ENCODE measurements at regions not wholly inside any gene's neighbourhood (a gene's known extent, or its start where the extent isn't known, plus 50 kb on each side); places are given as distances from the start of the nearest gene placed in this dataset.

DNA sequence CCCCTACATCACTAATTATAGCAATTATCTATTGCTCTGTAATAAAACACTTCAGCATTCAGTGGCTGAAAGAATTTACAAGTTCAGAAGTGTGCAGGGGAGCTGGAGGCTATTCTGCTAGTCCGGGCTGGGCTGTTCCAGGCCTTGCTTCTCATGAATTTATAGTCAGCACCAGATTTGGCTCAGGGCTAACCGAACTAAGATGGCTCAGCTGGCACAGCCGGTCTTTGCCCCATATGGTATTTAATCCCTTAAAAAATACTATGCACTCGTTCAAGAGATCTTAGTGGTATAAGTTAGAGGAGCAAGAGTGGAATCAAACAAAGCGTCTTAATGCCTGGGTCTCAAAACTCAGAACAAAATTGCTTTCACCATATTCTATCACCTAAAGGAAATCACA, 932.9 kb downstream of the XPNPEP1 start:
- H2AFZ ChIP-seq (ENCODE audit: low read length): no peak overlapping the region
- H3K4me2 ChIP-seq (ENCODE audit: low read length): no peak overlapping the region
- H3K4me3 ChIP-seq (ENCODE audit: low read depth, low read length, poor library complexity, severe bottlenecking): no peak overlapping the region
- H3K4me1 ChIP-seq (ENCODE audit: insufficient read depth, low read length, severe bottlenecking): no peaks in the 10 kb centered on the region
- no peaks in the 10 kb centered on the region for H3K36me3 ChIP-seq (ENCODE audit: insufficient read depth, low read length)
- TF ChIP-seq, protein P1, sequence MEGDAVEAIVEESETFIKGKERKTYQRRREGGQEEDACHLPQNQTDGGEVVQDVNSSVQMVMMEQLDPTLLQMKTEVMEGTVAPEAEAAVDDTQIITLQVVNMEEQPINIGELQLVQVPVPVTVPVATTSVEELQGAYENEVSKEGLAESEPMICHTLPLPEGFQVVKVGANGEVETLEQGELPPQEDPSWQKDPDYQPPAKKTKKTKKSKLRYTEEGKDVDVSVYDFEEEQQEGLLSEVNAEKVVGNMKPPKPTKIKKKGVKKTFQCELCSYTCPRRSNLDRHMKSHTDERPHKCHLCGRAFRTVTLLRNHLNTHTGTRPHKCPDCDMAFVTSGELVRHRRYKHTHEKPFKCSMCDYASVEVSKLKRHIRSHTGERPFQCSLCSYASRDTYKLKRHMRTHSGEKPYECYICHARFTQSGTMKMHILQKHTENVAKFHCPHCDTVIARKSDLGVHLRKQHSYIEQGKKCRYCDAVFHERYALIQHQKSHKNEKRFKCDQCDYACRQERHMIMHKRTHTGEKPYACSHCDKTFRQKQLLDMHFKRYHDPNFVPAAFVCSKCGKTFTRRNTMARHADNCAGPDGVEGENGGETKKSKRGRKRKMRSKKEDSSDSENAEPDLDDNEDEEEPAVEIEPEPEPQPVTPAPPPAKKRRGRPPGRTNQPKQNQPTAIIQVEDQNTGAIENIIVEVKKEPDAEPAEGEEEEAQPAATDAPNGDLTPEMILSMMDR (IDR thresholded peaks at IDR 0.05; ENCODE audit: low read length): no peak
- TF ChIP-seq EZH2 (IDR thresholded peaks at IDR 0.05; ENCODE audit: borderline replicate concordance, low read length): no peak
- no peaks in the 10 kb centered on the region for H3K9me3 ChIP-seq (ENCODE audit: low read length)
- no peaks in the 10 kb centered on the region for H3K79me2 ChIP-seq (ENCODE audit: insufficient read depth, low read length)
- no peaks in the 10 kb centered on the region for H3K9me2 ChIP-seq (ENCODE audit: low read depth, low read length)
- no peaks in the 10 kb centered on the region for H3K27me3 ChIP-seq (ENCODE audit: insufficient read depth, low read length)
- no peak overlapping the region for H3K27ac ChIP-seq (ENCODE audit: low read depth, low read length, poor library complexity, severe bottlenecking)
- no peaks in the 10 kb centered on the region for H4K20me1 ChIP-seq (ENCODE audit: insufficient read depth, low read length)
- no peaks in the 10 kb centered on the region for H3F3A ChIP-seq (ENCODE audit: insufficient read depth, low read length)
- H3K9ac ChIP-seq (ENCODE audit: low read length): no peak overlapping the region

DNA sequence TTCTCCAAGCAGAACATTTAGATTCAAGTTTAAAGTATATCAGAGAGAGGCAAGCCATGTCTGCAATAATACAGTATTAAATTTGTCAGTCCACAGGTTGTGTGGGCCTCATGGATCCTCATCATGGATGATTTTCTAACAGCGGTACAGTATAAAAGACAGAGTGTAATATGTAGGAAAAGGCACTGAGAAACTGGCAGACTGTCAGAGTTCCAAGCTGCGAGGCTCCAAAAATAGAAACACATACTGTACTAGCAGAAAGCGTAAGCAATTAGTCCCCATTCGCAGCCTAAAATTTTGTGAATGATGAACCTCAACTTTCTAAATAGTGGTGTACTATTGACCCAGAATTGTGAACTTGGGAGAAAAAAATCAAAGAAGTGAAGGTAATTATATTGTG, 933.3 kb downstream of the XPNPEP1 start:
- Histone ChIP-seq H3K4me2 (ENCODE audit: low read length) (no peak overlapping the region), H3K79me2 (ENCODE audit: insufficient read depth, low read length) (no peaks in the 10 kb centered on the region), H3K9me3 (ENCODE audit: low read length) (no peaks in the 10 kb centered on the region), H3K9ac (ENCODE audit: low read length) (no peak overlapping the region), H3K27me3 (ENCODE audit: insufficient read depth, low read length) (no peaks in the 10 kb centered on the region), H3K27ac (ENCODE audit: low read depth, low read length, poor library complexity, severe bottlenecking) (no peak overlapping the region), H3K4me1 (ENCODE audit: insufficient read depth, low read length, severe bottlenecking) (no peaks in the 10 kb centered on the region), H3K36me3 (ENCODE audit: insufficient read depth, low read length) (no peaks in the 10 kb centered on the region), H2AFZ (ENCODE audit: low read length) (no peak overlapping the region), H3K4me3 (ENCODE audit: low read depth, low read length, poor library complexity, severe bottlenecking) (no peak overlapping the region), H4K20me1 (ENCODE audit: insufficient read depth, low read length) (no peaks in the 10 kb centered on the region), H3K9me2 (ENCODE audit: low read depth, low read length) (no peaks in the 10 kb centered on the region), H3F3A (ENCODE audit: insufficient read depth, low read length) (no peaks in the 10 kb centered on the region)
- TF ChIP-seq EZH2 (IDR thresholded peaks at IDR 0.05; ENCODE audit: borderline replicate concordance, low read length): no peak
- TF ChIP-seq, protein P1 (IDR thresholded peaks at IDR 0.05; ENCODE audit: low read length): no peak

DNA sequence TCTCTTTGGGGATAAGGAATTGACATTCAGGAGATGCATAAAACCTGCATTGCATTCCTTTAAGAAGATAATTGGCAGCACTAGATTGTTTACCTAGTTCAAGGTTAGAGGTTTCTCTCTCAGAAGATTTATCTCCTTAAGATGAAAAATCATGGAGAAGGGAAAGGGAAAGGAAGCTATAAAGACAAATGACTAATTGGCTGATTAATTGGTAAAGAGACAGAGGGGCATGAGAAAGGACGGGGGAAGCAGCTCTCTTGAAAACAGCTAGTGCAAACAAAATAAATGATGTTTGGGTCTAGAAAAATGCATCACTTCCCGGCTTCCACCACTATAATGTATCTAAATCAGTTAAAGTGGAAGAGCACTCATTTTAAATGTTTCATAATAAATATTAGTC, 941.2 kb downstream of the XPNPEP1 start:
- Histone ChIP-seq H3K27me3 (ENCODE audit: insufficient read depth, low read length) (no peaks in the 10 kb centered on the region), H4K20me1 (ENCODE audit: insufficient read depth, low read length) (no peaks in the 10 kb centered on the region), H3K79me2 (ENCODE audit: insufficient read depth, low read length) (no peaks in the 10 kb centered on the region), H3K4me1 (ENCODE audit: insufficient read depth, low read length, severe bottlenecking) (no peaks in the 10 kb centered on the region), H3K27ac (ENCODE audit: low read depth, low read length, poor library complexity, severe bottlenecking) (no peak overlapping the region), H3K4me2 (ENCODE audit: low read length) (no peak overlapping the region), H3F3A (ENCODE audit: insufficient read depth, low read length) (no peaks in the 10 kb centered on the region), H3K36me3 (ENCODE audit: insufficient read depth, low read length) (no peaks in the 10 kb centered on the region), H3K9ac (ENCODE audit: low read length) (no peak overlapping the region), H3K9me3 (ENCODE audit: low read length) (no peaks in the 10 kb centered on the region), H3K9me2 (ENCODE audit: low read depth, low read length) (no peaks in the 10 kb centered on the region), H2AFZ (ENCODE audit: low read length) (no peak overlapping the region), H3K4me3 (ENCODE audit: low read depth, low read length, poor library complexity, severe bottlenecking) (no peak overlapping the region)
- TF ChIP-seq, protein P1 (IDR thresholded peaks at IDR 0.05; ENCODE audit: low read length): no peak
- no peak for TF ChIP-seq EZH2 (IDR thresholded peaks at IDR 0.05; ENCODE audit: borderline replicate concordance, low read length)

Data from OCI-LY1 (cell line).